Retinal pigment epithelial cell (primary cell): ENCODE measurements at regions not wholly inside any gene's neighbourhood (a gene's known extent, or its start where the extent isn't known, plus 50 kb on each side); places are given as distances from the start of the nearest gene placed in this dataset.

Experiments used
- DNase-seq: peaks from one replicate; pipeline ENCODE4 v3.0.0-alpha.2; 2010; ENCODE audit warnings: low read depth
- H3K4me3 ChIP-seq: 2 replicates; pipeline ENCODE4 v1.5.1; 2011; ENCODE audit warnings: mild to moderate bottlenecking, low read length, control low read depth, moderate library complexity
- CTCF ChIP-seq: conservative IDR thresholded peaks from 2 replicates; pipeline ENCODE4 v1.5.1; 2011; ENCODE audit warnings: low read depth, low read length, control low read depth, inconsistent platforms

- no peak for TF ChIP-seq CTCF
- no peak overlapping the region for H3K4me3 ChIP-seq
These were observed 257.0 kb upstream of the PRR16 start for GRCh38 chr5:120207129-120207528.

DNA sequence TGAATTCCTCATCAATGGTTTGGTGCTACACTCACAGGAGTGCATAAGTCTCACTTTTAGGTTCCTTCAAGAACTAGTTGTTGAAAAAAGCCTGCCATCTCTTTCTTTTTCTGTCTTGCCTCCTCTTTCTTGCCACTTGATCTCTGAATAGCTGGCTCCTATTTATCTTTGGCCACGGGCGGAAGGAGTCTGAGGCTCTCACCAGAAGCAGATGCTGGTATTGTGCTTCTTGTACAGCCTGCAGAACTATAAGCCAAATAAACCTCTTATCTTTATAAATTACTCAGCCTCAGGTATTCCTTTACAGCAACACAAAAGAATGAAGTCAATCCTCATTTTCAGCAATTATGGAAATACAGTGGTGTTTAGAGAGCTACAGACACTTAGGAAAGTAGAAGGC, 247.1 kb upstream of the PRR16 start:
- no peak for DNase-seq
- H3K4me3 ChIP-seq = no peak overlapping the region
- TF ChIP-seq CTCF = no peak

More at GRCh38 chr5:120207129-120207528, 257.0 kb upstream of the PRR16 start:
- DNase-seq = no peak

- no peak for DNase-seq
- H3K4me3 ChIP-seq = no peak overlapping the region
- no peak for TF ChIP-seq CTCF
These were observed 244.1 kb upstream of the PRR16 start for GRCh38 chr5:120219988-120220387.

GRCh38 chr5:120225524-120225923, 238.6 kb upstream of the PRR16 start:
- TF ChIP-seq CTCF = no peak
- no peak for DNase-seq
- H3K4me3 ChIP-seq = no peak overlapping the region

GRCh38 chr5:120228262-120229031, 235.7 kb upstream of the PRR16 start:
- H3K4me3 ChIP-seq = no peak overlapping the region
- DNase-seq = no peak
- TF ChIP-seq CTCF = no peak

DNA sequence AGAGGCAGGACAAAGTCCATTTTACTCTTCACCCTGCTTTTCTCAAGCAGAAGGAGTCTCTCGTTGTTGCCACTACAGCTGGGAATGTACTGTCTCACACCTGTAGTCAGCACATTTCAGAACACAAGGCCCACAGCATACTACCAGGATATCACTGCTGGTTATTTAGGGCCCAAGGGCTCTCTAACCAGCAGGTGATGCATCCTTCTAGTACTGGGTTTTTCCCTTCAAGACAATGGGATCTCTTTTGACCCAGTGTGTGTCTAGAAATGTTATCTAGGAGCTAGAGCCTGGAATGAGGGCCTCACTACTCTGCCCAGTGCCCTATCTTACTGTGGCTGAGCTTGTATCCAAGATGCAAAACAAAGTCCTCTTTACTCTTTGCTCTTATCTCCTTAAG, 235.1 kb upstream of the PRR16 start:
- no peak for DNase-seq
- no peak for TF ChIP-seq CTCF

DNA sequence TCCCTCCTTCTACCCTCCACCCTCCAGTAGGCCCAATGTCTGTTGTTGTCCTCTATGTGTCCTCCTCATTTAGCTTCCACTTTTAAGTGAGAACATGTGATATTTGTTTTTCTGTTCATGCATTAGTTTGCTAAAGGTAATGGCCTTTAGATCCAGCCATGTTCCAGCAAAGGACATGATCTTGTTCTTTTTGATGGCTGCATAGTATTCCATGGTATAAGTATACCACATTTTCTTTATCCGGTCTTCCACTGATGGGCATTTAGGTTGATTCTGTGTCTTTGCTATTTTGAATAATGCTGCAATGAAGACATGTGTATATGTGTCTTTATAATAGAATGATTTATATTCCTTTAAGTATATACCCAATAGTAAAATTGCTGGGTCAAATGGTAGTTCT, 232.5 kb upstream of the PRR16 start:
- no peak for DNase-seq
- no peak overlapping the region for H3K4me3 ChIP-seq

More for the DNA sequence above, 235.1 kb upstream of the PRR16 start:
- H3K4me3 ChIP-seq = no peak overlapping the region

More for the DNA sequence above, 232.5 kb upstream of the PRR16 start:
- no peak for TF ChIP-seq CTCF
